CD4-positive, alpha-beta T cell treated with Interleukin-12 subunit alpha and Interleukin-12 subunit beta, for 1 hour (primary cell): ENCODE measurements at regions not wholly inside any gene's neighbourhood (a gene's known extent, or its start where the extent isn't known, plus 50 kb on each side); places are given as distances from the start of the nearest gene placed in this dataset.

Experiments
- DNase-seq: peaks from one replicate; pipeline ENCODE4 v3.0.0-alpha.2; 2020

- no peak for DNase-seq
Measured at GRCh38 chr3:124201786-124202185, 209.9 kb upstream of the ROPN1 start.

- DNase-seq = no peak
Measured at GRCh38 chr3:124202754-124203153, 210.8 kb upstream of the ROPN1 start.

GRCh38 chr3:124203292-124203691 is 211.4 kb upstream of the ROPN1 start:
- no peak for DNase-seq

GRCh38 chr3:124206225-124207055 is 214.5 kb upstream of the ROPN1 start:
- no peak for DNase-seq

GRCh38 chr3:124207077-124207476 is 215.2 kb upstream of the ROPN1 start:
- no peak for DNase-seq

- DNase-seq = no peak
Measured at GRCh38 chr3:124207873-124208485, 216.1 kb upstream of the ROPN1 start.

- DNase-seq = no peak
Measured at GRCh38 chr3:124209426-124209825, 217.5 kb upstream of the ROPN1 start.

GRCh38 chr3:124210899-124211298 is 219.0 kb upstream of the ROPN1 start:
- DNase-seq = no peak

GRCh38 chr3:124213641-124214040 is 221.7 kb upstream of the ROPN1 start:
- no peak for DNase-seq

GRCh38 chr3:124217542-124217941 is 225.6 kb upstream of the ROPN1 start:
- DNase-seq = no peak

GRCh38 chr3:124221422-124221821 is 229.5 kb upstream of the ROPN1 start:
- no peak for DNase-seq

GRCh38 chr3:124223853-124224252 is 231.9 kb upstream of the ROPN1 start:
- DNase-seq = no peak

- no peak for DNase-seq
Measured at GRCh38 chr3:124227150-124227630, 235.3 kb upstream of the ROPN1 start.

GRCh38 chr3:124229420-124229819 is 237.5 kb upstream of the ROPN1 start:
- DNase-seq = no peak

GRCh38 chr3:124229836-124230235 is 237.9 kb upstream of the ROPN1 start:
- DNase-seq = no peak

GRCh38 chr3:124230432-124230831 is 238.5 kb upstream of the ROPN1 start:
- no peak for DNase-seq

- no peak for DNase-seq
Measured at GRCh38 chr3:124230998-124231397, 239.1 kb upstream of the ROPN1 start.

GRCh38 chr3:124234852-124235252 is 242.9 kb upstream of the ROPN1 start:
- DNase-seq = no peak

- DNase-seq = no peak
Measured at GRCh38 chr3:124235446-124235845, 243.5 kb upstream of the ROPN1 start.

- DNase-seq = no peak
Measured at GRCh38 chr3:124243177-124243859, 251.4 kb upstream of the ROPN1 start.

- DNase-seq = no peak
Measured at GRCh38 chr3:124246376-124246775, 254.5 kb upstream of the ROPN1 start.

- no peak for DNase-seq
Measured at GRCh38 chr3:124246949-124247348, 255.0 kb upstream of the ROPN1 start.

- DNase-seq = no peak
Measured at GRCh38 chr3:124248471-124249028, 256.6 kb upstream of the ROPN1 start.

GRCh38 chr3:124249038-124249437 is 257.1 kb upstream of the ROPN1 start:
- no peak for DNase-seq
